HG03175 (cell line): ENCODE measurements at regions not wholly inside any gene's neighbourhood (a gene's known extent, or its start where the extent isn't known, plus 50 kb on each side); places are given as distances from the start of the nearest gene placed in this dataset.

Experiments used
- ATAC-seq: cut with Tn5 transposase; IDR thresholded peaks from one replicate; pipeline ENCODE4 v1.9.1; 2021; ENCODE audit warnings: mild to moderate bottlenecking, moderate library complexity; ENCODE audit not compliant: unreplicated experiment

DNA sequence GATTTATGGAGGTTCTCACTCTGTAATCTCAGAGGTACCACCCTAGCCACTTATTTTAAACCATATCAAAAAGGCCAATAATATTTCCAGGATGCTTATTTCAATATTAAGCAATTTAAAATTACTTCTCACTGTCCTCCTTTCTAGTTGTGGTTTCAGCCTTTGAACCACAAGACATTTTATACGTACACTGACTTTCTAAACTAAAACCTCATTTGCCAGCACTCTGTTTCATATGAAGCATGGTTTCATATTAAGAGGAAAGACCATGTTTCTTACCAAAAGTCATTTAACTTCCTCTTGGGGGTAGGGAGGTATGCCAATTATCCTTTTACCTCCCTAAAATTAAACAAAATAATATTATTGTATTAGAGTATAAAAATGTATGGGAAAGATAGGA lies 399.8 kb downstream of the CDH7 start:
- ATAC-seq: no peak

DNA sequence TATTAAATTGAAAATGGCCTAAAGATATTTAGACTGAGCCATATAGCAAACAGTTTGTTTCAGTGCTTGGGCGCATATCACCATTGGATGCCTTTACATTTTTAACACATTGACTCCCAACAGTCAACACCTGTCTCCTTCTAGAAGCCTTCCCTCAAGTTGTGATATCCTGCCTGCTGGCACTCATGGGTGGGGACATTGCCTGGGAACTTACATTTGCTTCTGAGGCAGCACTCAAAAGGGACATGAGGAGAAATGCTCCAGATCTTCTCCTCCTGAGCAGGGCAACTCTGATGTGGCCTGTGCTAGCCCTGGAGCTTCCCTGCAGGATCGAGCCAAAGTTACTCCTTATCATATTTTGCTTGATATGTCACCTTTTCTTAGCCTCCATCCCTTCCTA lies 392.2 kb downstream of the CDH7 start:
- ATAC-seq: no peak

DNA sequence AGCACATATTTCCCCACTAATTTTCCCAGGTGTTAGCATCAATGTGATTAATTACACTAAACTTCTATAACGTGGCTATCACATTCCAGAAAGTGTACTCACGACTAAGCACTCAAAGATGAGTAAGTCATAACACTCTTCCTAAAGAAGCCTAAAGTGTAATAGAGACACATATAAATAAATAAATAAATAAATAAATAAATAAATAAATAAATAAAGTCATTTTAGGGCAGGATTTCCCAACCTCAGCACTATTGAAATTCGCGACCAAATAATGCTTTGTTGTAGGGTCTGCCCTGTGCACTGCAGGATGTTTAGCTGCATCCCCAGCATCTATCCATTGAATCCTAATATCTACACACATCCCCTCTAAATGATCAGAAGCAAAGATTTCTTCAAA lies 390.9 kb downstream of the CDH7 start:
- ATAC-seq: no peak

DNA sequence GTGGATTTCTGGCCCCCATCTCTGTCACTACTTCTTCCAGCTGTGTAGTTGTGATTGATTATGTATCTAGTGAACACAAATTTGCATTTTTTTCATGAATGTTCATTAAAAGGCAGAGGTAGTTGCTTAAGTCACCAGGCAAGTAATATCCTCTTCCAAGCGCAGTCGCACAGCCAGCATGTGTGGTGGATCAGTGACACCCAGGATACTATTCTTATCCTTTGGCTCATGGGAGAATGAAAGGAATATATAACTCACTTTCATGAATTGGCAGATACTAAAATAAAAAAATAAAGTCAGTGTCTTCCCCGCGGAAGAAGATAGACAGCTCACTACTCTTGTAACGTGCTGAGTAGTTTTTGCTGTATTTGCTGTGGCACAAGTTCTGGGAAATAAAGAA lies 387.8 kb downstream of the CDH7 start:
- no peak for ATAC-seq

DNA sequence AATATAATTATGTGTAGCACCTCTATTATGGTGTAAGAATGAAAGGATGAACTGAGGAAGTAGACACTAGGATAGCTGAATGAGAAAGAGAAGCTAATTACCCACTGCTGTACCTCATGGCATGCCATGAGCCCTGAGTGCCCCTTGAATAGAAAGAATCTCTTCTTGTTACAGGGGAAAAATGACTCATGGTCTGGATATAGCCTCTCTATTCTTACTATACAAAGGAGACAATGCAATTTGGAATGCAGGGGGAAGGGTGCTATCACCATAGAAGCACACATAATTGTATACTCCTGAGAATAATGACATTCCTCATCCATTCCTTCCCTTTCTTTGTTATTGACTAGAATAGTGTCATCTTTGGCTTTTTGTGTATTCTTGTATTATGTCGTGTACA lies 385.2 kb downstream of the CDH7 start:
- ATAC-seq: no peak

DNA sequence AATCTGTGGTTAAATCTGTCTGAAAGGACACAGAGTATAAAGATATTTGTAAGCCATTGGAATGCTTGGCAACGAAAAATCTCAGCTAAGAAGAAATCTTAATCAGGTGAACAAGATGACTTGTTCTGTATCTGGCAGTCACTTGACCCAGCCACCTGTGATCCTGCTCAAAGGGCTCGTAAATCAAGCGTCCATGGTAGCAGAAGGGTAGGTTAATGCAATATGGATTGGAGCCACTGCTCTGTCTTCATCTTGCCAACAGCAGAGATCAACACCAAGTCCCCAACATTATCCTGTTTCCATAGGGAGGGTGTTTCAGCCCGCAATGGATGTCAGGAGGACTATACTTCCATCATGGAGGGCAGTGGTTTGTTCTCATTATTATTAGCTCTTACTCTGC lies 378.4 kb downstream of the CDH7 start:
- ATAC-seq: no peak

DNA sequence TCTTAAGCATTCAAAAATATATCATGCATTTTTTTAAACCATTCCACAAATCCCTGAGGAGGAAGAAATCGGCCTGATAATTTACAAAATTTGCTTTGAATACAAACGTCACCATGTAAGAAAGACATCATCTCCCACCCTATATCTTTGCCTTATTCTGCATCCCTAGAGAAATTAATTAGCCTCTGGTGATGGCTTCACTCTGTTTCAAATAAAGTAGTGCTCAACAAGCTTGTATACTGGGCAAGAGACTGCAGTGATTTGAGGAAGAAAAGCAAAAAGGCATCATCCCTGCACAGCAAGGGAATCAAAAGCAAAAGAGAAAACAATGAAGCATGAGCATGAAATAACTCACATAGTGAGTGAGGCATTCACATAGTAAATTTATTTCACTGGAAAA lies 375.5 kb downstream of the CDH7 start:
- no peak for ATAC-seq

DNA sequence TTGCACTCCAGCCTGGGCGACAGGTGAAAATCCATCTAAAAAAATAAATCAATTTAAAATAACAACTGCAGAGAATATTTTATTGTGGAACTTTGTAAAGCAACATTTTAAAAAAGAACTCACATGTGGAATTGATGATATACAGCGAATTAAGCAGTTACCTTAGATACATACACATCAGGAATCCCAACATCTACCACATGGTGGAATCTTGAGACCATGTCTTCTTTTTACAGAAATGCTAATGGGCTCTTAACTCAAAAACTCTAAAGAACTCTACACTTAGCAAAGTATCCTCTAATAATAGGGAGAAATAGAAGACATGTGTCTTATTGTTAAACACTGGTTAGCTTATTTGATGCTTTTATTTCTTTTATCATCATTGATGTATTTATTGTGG lies 373.6 kb downstream of the CDH7 start:
- ATAC-seq: no peak

DNA sequence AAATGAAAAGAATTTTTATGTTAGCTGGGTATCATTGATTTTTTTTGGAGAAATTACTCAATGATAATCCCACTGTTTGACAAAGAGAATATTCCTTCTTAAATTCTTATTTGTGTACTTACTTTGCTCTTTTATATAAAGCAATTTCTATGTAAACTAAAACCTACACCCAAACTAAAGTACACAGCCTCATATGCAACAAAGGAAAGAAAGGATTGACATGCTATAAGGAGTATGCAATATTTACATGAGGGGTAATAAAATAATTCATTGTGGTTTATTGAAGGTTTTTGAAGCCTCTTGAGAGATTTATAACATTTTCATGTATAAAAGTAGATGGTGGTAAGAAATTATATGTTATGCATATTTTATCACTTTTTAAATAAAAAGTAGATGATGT lies 368.5 kb downstream of the CDH7 start:
- no peak for ATAC-seq

DNA sequence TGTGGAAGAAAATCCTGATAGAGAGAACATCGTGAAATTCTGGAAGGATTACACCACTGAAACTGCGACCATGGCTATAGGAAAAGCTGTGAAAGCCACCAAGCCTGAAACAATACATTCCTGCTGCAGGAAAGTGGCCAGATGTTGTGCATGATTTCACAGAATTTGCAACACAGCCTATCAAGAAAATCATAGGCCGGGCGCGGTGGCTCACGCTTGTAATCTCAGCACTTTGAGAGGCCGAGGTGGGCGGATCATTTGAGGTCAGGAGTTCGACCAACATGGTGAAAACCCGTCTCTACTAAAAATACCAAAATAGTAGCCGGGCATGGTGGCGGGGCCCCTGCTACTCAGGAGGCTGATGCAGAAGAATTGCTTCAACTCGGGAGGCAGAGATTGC lies 360.2 kb downstream of the CDH7 start:
- ATAC-seq: no peak

DNA sequence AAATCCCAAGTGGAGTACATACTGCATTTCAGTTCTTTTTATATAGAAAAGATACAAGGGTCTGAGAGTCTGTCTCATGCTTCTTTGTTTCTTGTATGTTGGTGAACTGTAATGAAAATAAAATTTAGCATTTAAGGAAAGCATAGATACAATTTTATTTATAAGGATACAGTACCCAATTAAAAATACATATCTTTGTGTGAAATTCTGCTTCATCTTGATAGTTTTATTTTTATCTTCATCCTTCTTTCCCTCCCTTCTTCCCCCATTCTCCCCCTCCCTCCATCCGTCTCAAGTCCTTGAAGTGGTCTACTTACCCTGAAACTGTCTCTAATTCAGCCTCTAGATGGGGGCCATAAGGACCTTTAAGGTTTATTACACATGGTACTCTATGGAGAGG lies 359.8 kb downstream of the CDH7 start:
- no peak for ATAC-seq

DNA sequence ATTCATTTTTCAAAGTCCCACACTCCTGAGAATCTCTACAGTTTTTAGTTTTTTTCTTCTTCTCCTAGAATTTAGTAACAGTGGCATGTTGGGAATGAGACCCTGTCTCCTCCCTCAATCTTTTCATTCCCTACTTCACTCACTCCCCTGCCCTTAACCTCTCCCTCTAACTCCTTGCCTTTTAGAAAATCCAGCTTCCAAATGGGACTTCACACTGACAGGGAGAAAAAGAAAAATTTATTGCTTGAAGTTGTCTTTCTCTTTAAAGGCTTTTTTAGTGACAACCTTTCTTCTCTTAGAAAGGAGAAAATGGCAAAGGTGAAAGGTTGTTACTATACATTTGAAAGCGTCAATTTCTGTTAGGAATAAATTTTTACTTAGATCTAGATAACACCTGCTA lies 359.2 kb downstream of the CDH7 start:
- ATAC-seq: no peak

DNA sequence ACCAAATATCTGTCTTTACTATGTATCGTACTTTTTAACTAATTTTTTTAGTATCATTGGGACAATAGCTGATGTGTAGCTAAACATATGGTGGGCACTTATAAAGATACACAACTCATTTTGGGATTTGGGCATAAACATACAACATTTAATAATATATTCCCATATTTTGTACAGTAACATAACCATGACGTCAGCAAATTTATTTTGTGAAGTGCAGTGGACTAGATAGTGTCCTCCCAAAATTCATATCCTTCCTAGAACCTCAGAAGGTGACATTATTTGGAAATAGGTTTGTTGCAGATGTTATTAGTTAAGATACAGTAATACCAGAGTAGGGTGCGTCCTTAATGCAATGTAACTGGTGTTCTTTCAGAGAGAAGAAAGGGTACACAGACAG lies 356.7 kb downstream of the CDH7 start:
- ATAC-seq: no peak

DNA sequence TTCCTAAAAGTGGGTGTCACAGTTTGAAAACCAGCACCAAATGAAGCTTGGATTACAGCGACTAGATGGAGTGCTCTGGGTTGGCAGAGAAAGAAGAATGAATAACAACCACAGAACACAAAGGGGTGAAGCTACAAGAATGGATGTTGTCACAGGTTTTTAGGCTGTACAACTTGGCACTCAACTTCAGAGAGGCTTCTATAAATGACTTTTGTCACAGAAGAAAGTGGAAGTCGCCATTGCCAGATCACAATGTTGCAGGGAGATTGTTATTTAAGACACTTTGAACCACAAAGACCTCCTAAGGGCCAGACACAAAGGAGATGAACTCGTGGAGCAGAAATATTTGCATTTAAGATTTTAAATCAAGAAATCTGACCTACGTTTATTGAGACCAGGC lies 354.2 kb downstream of the CDH7 start:
- ATAC-seq: no peak

DNA sequence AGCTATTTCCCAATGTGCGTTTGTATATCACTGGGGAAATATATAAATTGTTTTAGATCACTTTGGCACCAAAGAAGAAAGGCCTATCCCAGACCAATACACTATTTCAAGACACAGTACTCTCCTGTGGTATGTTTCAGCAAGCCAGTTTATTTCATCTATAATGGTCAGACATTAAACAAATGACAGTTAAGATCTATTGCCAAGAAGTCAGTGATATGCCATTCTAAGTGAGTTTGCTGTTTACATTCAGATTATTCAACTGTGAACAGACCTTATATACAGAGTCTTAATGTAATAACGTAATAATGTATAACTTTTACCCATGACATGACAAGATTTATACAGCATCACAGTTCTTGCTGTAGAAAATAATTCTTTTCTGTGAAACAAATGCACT lies 352.7 kb downstream of the CDH7 start:
- ATAC-seq: no peak

DNA sequence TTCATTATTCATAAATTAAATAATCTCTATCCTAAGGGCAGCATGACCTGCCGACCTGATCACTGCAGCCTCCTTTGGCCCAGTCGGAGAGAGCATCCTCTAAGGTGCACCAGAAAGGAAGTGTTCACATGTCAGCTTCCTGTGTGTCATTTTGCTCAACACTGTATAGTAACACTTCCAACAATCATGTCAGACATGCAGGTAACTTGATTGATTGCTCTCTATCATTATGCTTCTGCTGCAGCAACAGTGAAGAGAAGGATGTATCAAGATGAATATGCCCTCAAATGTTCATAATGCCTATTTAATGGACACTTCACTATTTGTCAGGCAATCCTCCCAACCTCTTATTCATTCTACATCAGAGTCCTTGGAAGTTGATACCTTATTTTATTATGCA lies 332.3 kb downstream of the CDH7 start:
- no peak for ATAC-seq

DNA sequence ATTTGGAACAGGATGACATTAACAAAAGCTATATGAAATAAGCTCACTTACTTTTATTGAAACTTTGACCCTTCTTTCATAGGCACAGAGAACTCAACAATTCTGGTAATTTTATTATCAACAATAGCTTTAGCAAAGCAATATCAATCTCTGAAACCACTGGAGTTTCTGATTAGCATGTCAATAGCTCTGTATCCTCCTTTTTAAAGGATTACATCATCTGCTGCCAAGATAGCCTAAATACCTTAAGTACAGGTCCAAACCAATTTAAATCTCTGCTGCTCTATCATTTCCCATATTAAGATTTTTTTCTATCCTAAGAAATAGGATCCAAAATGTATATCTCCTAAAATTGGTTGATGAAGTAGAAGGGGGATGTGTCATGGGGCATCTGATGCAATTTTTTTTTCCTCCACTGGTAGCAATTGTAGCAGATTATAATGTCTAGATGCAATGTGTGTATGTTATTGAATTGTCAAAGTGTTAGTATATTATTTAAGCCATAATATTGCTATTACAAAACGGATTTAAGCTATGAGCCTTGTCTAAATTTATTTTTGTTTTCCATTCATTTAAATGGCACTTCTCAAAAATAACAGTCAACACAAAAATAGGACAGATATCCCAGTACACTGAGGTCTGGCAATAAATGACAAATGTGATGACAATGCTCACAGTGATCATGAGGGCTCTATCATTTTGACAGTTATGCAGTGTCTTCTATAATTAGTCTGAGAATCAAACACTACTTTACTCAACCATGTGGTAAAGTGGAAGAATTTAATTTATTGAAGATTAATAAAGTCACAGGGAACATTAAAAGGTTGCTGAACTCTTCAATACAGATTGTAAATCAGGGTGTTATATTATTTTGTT lies 328.4 kb downstream of the CDH7 start:
- ATAC-seq: no peak

DNA sequence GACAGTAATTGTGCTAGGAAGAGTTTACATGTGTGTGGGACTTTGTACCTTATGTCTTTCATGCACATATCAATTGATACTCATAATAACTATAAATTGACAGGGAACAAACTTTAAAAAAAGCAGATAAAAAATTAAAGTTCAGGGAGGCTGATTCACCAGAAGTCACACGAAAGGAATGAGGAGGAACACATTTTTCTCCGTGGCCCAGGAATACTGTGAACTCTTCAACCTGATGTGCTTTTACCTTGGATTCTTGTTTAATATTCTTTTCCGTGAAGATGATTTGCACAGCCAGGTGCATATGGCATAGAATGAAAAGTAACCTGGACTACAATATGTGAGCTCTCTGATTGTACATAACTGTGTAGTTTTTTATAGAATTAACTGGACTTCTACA lies 326.3 kb downstream of the CDH7 start:
- no peak for ATAC-seq

DNA sequence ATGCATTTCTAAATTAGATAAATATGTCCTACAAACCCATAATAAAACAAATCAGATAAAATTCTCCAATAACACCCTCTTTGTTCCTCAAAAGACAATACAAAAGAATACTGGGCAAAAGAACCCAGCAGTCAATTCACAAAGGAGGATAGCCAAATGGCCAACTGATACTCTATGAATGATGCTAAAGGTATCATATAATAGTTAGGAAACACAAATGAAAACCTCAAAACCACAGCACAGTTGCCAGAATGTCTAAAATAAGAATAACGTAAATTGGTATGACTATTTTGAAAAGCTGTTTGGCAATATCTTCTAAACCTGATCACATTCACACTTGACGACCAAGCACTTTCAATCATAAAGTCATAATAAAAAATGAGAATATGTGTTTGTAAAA lies 315.4 kb downstream of the CDH7 start:
- ATAC-seq: no peak

DNA sequence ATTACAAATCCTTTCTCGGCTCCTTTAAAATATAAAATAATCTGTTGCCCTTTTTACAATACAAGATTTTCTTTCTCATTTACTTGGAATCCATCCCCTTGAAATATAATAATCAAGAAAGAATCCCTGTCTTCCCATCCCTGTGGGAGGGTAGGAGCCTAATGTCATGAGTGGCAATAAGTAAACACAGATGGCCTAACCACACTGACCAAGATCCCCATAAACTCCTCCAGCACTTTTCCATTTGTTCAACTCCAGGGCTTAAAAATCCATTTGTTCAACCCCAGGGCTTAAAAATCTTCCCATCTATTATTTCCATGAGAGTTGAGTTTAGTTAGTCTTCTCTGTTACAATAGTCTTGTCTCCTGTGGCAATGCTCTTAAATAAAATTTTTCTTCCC lies 297.6 kb downstream of the CDH7 start:
- no peak for ATAC-seq

DNA sequence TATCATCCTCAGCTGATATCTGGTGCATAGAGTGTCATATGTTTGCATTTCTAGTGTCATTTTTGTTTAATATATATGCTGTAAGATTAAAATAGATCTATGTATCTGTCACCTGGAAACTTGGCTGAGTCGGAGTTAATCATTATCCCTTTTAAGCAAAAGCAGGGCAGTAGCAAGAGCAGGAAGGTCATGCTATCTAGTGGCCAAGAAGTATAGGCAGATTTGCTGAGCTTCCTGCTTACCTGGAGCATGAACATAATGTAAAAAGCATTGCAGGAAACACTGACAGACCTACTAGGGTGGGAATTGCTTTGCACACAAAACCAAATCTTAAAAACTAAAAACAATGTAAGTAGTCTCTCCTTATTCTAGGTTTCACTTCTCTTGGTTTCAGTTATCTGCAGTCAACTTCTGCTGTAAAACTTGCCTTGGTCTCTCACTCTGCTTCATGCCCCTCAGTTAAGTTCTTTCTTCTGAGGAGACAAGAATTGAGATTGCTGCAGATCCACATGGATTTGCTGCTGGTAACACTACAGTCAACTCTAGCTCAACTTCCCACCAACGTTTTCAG lies 295.3 kb downstream of the CDH7 start:
- peak; percentile 64 for ATAC-seq

DNA sequence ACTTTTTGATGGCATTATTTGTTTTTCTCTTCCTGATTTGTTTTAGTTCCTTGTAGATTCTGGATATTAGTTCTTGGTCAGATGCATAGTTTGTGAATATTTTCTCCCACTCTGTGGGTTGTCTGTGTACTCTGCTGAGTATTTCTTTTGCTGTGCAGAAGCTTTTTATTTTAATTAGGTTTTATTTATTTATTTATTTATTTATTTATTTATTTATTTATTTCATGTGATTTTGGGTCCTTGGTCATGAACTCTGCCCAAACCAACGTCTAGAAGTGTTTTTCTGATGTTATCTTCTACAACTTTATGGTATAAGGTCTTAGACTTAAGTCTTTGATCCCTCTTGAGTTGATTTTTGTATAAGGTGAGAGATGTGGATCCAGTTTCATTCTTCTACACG lies 292.2 kb downstream of the CDH7 start:
- no peak for ATAC-seq

DNA sequence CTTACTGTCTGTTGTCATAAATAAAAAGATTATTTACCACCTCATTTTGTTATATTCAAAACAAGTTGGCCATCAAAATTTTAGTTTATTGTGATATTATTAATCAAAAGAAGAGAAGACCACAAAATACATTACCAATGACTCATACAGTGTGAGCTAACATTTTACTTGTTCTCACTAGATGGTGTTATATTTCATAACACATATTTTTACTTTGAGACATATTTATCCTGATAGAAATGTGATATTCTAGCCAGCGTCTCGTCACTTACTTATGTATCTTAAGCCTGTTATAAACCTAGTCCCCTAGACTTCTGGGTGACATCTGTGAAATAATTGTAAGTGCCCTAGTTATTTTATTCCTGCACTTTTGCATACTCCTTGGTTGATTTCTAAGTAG lies 263.2 kb downstream of the CDH7 start:
- no peak for ATAC-seq
